GM12875 (cell line): ENCODE measurements at regions not wholly inside any gene's neighbourhood (a gene's known extent, or its start where the extent isn't known, plus 50 kb on each side); places are given as distances from the start of the nearest gene placed in this dataset.

ENCODE experiments used
- H3K4me3 ChIP-seq: one replicate; pipeline ENCODE4 v1.5.1; 2011; ENCODE audit warnings: low read depth, low read length, control low read depth
- CTCF ChIP-seq: IDR thresholded peaks from 2 replicates; pipeline ENCODE4 v1.5.1; 2011; ENCODE audit warnings: low read depth, mild to moderate bottlenecking, control low read depth, inconsistent platforms, low read length, moderate library complexity, borderline replicate concordance; ENCODE audit not compliant: insufficient read depth

GRCh38 chr16:82400046-82400445 lies 226.7 kb upstream of the CDH13 start:
- TF ChIP-seq CTCF: no peak
- H3K4me3 ChIP-seq: no peak overlapping the region

- TF ChIP-seq CTCF: no peak
These were observed 226.5 kb upstream of the MPHOSPH6 start for GRCh38 chr16:82396509-82396908.

GRCh38 chr16:82395212-82395611 lies 225.2 kb upstream of the MPHOSPH6 start:
- no peak for TF ChIP-seq CTCF
- no peak overlapping the region for H3K4me3 ChIP-seq

More at GRCh38 chr16:82396509-82396908, 226.5 kb upstream of the MPHOSPH6 start:
- H3K4me3 ChIP-seq: no peak overlapping the region

- no peak for TF ChIP-seq CTCF
- H3K4me3 ChIP-seq: no peak overlapping the region
These were observed 221.7 kb upstream of the MPHOSPH6 start for GRCh38 chr16:82391690-82392089.

GRCh38 chr16:82389956-82390650 lies 220.1 kb upstream of the MPHOSPH6 start:
- H3K4me3 ChIP-seq: no peak overlapping the region
- TF ChIP-seq CTCF: no peak

GRCh38 chr16:82386761-82387160 lies 216.7 kb upstream of the MPHOSPH6 start:
- H3K4me3 ChIP-seq: no peak overlapping the region
- TF ChIP-seq CTCF: no peak

GRCh38 chr16:82384949-82385348 lies 214.9 kb upstream of the MPHOSPH6 start:
- no peak for TF ChIP-seq CTCF

More at GRCh38 chr16:82384949-82385348, 214.9 kb upstream of the MPHOSPH6 start:
- H3K4me3 ChIP-seq: no peak overlapping the region
